Trophoblast cell (in vitro differentiated cells and primary cell): ENCODE measurements at regions not wholly inside any gene's neighbourhood (a gene's known extent, or its start where the extent isn't known, plus 50 kb on each side); places are given as distances from the start of the nearest gene placed in this dataset.
A peak's percentile ranks its signal among the peaks of the same experiment; 100 is the strongest.

Experiments used
- DNase-seq, 2 donors: peaks; one replicate each; pipeline ENCODE4 v3.0.0-alpha.2; 2016
- H2AFZ ChIP-seq: 2 replicates; pipeline ENCODE4 v1.6.1; 2013; ENCODE audit warnings: low read length, moderate library complexity, mild to moderate bottlenecking; ENCODE audit not compliant: insufficient read depth, poor library complexity
- H2AK5ac ChIP-seq: 2 replicates; pipeline ENCODE4 v1.6.1; 2013; ENCODE audit warnings: mild to moderate bottlenecking, low read length
- H2BK120ac ChIP-seq: 2 replicates; pipeline ENCODE4 v1.6.1; 2013; ENCODE audit warnings: low read length, mild to moderate bottlenecking, moderate library complexity; ENCODE audit not compliant: insufficient read depth, poor library complexity
- H2BK12ac ChIP-seq: 2 replicates; pipeline ENCODE4 v1.6.1; 2013; ENCODE audit warnings: mild to moderate bottlenecking, low read length, moderate library complexity
- H2BK5ac ChIP-seq: 2 replicates; pipeline ENCODE4 v1.6.1; 2013; ENCODE audit warnings: low read length, low read depth, moderate library complexity, mild to moderate bottlenecking; ENCODE audit not compliant: poor library complexity
- H3K14ac ChIP-seq: 2 replicates; pipeline ENCODE4 v1.6.1; 2013; ENCODE audit warnings: mild to moderate bottlenecking, low read length
- H3K18ac ChIP-seq: 2 replicates; pipeline ENCODE4 v1.6.1; 2013; ENCODE audit warnings: mild to moderate bottlenecking, low read length
- H3K23ac ChIP-seq: 2 replicates; pipeline ENCODE4 v1.6.1; 2013; ENCODE audit warnings: low read length
- H3K27ac ChIP-seq: 2 replicates; pipeline ENCODE4 v1.5.1; 2013; ENCODE audit warnings: low read depth, mild to moderate bottlenecking, inconsistent platforms, low read length, moderate library complexity
- H3K27me3 ChIP-seq: 2 replicates; pipeline ENCODE4 v1.6.1; 2013; ENCODE audit warnings: inconsistent platforms, mild to moderate bottlenecking, low read length, moderate library complexity; ENCODE audit not compliant: insufficient read depth
- H3K36me3 ChIP-seq, 2 experiments: 1 replicate in 1 of 2; 2 replicates in 1 of 2; pipeline ENCODE4 v1.6.1; 2013; ENCODE audit warnings: low read length in 2 of 2, mild to moderate bottlenecking in 2 of 2, moderate library complexity in 1 of 2; ENCODE audit not compliant: insufficient read depth in 2 of 2, control insufficient read depth in 1 of 2
- H3K4ac ChIP-seq: 2 replicates; pipeline ENCODE4 v1.6.1; 2013; ENCODE audit warnings: low read depth, mild to moderate bottlenecking, low read length, moderate library complexity
- H3K4me1 ChIP-seq, 2 experiments: 1 replicate in 1 of 2; 2 replicates in 1 of 2; pipeline ENCODE4 v1.6.1; 2013; ENCODE audit warnings: low read length in 2 of 2, mild to moderate bottlenecking in 2 of 2, moderate library complexity in 1 of 2; ENCODE audit not compliant: insufficient read depth in 2 of 2, control insufficient read depth in 1 of 2
- H3K4me2 ChIP-seq: 2 replicates; pipeline ENCODE4 v1.6.1; 2013; ENCODE audit warnings: inconsistent platforms, mild to moderate bottlenecking, low read length, moderate library complexity
- H3K4me3 ChIP-seq: 2 replicates; pipeline ENCODE4 v1.5.1; 2013; ENCODE audit warnings: mild to moderate bottlenecking, low read depth, low read length, inconsistent platforms
- H3K79me1 ChIP-seq: one replicate; pipeline ENCODE4 v1.6.1; 2013; ENCODE audit warnings: low read length
- H3K79me2 ChIP-seq: 2 replicates; pipeline ENCODE4 v1.6.1; 2013; ENCODE audit warnings: low read length, mild to moderate bottlenecking; ENCODE audit not compliant: control insufficient read depth, insufficient read depth, poor library complexity
- H3K9ac ChIP-seq: 2 replicates; pipeline ENCODE4 v1.6.1; 2013; ENCODE audit warnings: mild to moderate bottlenecking, low read length
- H3K9me3 ChIP-seq: 2 replicates; pipeline ENCODE4 v1.6.1; 2013; ENCODE audit warnings: low read depth, mild to moderate bottlenecking, control low read depth, inconsistent platforms, low read length; ENCODE audit not compliant: insufficient read depth
- H4K12ac ChIP-seq: 2 replicates; pipeline ENCODE4 v1.6.1; 2013; ENCODE audit warnings: low read depth, mild to moderate bottlenecking, low read length, moderate library complexity
- H4K8ac ChIP-seq: 2 replicates; pipeline ENCODE4 v1.6.1; 2013; ENCODE audit warnings: low read depth, mild to moderate bottlenecking, low read length, moderate library complexity
- H4K91ac ChIP-seq: one replicate; pipeline ENCODE4 v1.6.1; 2013; ENCODE audit warnings: low read depth, mild to moderate bottlenecking, low read length, moderate library complexity
- WGBS: extraction: QIAGEN DNeasy Blood & Tissue Kit; methylation state at CpG from one replicate; pipeline ENCODE4 v1.1.7; 2013; ENCODE audit warnings: missing lambda C conversion rate; ENCODE audit not compliant: insufficient read length, insufficient coverage; ENCODE audit errors: extremely low coverage; 5-methylcytosine and 5-hydroxymethylcytosine counted together

DNA sequence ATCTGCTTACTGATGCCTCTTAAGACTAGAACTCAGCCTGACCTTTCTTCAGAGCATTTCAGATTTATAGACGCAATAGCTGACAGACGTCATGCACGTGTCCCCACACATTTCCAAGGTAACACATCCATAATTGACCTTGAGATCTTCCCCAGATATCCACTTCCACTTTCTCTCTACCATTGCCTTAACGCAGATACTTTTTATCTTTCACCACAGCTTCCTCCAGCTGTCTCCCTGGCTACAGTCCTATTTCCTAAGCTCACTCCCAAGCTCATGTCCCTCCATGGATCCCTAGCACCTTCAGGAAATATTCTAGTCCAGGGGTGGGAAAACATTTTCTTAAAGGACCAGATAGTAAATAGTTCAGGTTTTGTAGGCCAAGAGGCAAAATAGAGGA is 173.0 kb upstream of the MITF start:
- no CpG with 5 or more reads among the region's 4 CpGs for WGBS
- Histone ChIP-seq H3K4me1 (no peaks in the 10 kb centered on the region), H4K12ac (no peak overlapping the region), H3K4me3 (no peak overlapping the region), H3K36me3 (no peaks in the 10 kb centered on the region), H4K91ac (no peak overlapping the region), H3K9me3 (no peaks in the 10 kb centered on the region), H3K23ac (no peak overlapping the region), H3K79me2 (no peaks in the 10 kb centered on the region), H3K18ac (no peak overlapping the region), H2BK5ac (no peak overlapping the region), H3K9ac (no peak overlapping the region), H3K14ac (no peak overlapping the region), H4K8ac (no peak overlapping the region), H2BK120ac (no peak overlapping the region), H2AFZ (no peak overlapping the region), H3K4me2 (no peak overlapping the region), H3K27ac (no peak overlapping the region), H2BK12ac (no peak overlapping the region), H3K4ac (no peak overlapping the region), H3K27me3 (no peaks in the 10 kb centered on the region), H2AK5ac (no peak overlapping the region), H3K79me1 (no peaks in the 10 kb centered on the region)
- no peak for DNase-seq

DNA sequence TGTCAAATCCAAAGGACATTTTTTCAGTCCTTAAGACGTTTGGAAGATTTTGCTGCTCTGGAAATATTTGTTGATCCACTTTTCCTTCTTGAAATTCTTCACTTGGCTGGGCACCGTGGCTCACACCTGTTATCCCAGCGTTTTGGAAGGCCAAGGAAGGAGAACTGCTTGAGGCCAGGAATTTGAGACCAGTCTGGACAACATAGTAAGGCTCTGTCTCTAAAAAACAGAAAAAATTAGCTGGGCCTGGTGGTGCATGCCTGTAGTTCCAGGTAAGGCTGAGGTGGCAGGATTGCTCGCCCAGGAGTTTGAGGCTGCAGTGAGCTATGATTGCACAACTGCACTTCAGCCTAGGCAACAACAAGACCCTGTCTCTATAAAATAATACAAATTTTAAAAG is 173.9 kb upstream of the MITF start:
- H3K27ac ChIP-seq: no peak overlapping the region
- peak in 1 of 2 donors; percentile 56 for DNase-seq
- H3K4me1 ChIP-seq: no peaks in the 10 kb centered on the region
- H3K14ac ChIP-seq: no peak overlapping the region
- no peak overlapping the region for H3K4me2 ChIP-seq
- no peak overlapping the region for H3K18ac ChIP-seq
- no peak overlapping the region for H3K9ac ChIP-seq
- no peaks in the 10 kb centered on the region for H3K27me3 ChIP-seq
- H2AK5ac ChIP-seq: no peak overlapping the region
- H2BK120ac ChIP-seq: no peak overlapping the region
- H4K91ac ChIP-seq: no peak overlapping the region
- no peak overlapping the region for H3K23ac ChIP-seq
- WGBS: no CpG with 5 or more reads among the region's 4 CpGs
- no peaks in the 10 kb centered on the region for H3K36me3 ChIP-seq
- H3K79me1 ChIP-seq: no peaks in the 10 kb centered on the region
- no peak overlapping the region for H3K4ac ChIP-seq
- no peak overlapping the region for H2BK5ac ChIP-seq
- H3K9me3 ChIP-seq: no peaks in the 10 kb centered on the region
- H2BK12ac ChIP-seq: no peak overlapping the region
- no peak overlapping the region for H3K4me3 ChIP-seq
- no peak overlapping the region for H4K12ac ChIP-seq
- H4K8ac ChIP-seq: no peak overlapping the region
- H2AFZ ChIP-seq: no peak overlapping the region
- H3K79me2 ChIP-seq: no peaks in the 10 kb centered on the region

DNA sequence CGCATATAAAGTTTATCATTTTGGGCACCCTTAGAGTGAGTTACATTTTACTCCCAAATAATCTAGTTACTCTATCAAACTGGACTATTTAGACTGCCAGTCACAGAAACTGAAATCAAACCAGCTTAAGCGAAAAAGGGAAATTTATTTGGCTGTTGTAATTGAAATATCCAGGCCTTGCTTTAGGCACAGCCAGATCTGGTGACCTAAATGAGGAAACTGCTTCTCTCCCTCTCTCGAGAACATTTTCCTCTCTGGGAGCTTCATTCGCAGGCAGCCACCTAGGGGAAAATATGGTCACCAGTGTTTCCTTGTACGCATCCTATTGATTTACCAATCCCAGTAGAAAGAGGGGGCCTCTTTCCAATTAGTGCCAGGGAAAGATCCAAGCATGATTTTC is 175.3 kb upstream of the MITF start:
- no CpG with 5 or more reads among the region's 5 CpGs for WGBS
- H2BK5ac ChIP-seq: no peak overlapping the region
- no peak overlapping the region for H4K12ac ChIP-seq
- H3K27ac ChIP-seq: no peak overlapping the region
- no peak overlapping the region for H3K4me3 ChIP-seq
- no peak overlapping the region for H2BK12ac ChIP-seq
- no peaks in the 10 kb centered on the region for H3K79me1 ChIP-seq
- no peak overlapping the region for H3K18ac ChIP-seq
- no peak overlapping the region for H2BK120ac ChIP-seq
- no peak overlapping the region for H3K14ac ChIP-seq
- H3K4me1 ChIP-seq: no peaks in the 10 kb centered on the region
- no peak overlapping the region for H3K4me2 ChIP-seq
- H3K23ac ChIP-seq: no peak overlapping the region
- H3K79me2 ChIP-seq: no peaks in the 10 kb centered on the region
- no peak overlapping the region for H3K9ac ChIP-seq
- no peak overlapping the region for H4K8ac ChIP-seq
- H3K27me3 ChIP-seq: no peaks in the 10 kb centered on the region
- no peaks in the 10 kb centered on the region for H3K9me3 ChIP-seq
- no peaks in the 10 kb centered on the region for H3K36me3 ChIP-seq
- no peak overlapping the region for H4K91ac ChIP-seq
- no peak overlapping the region for H2AFZ ChIP-seq
- DNase-seq: no peak
- H3K4ac ChIP-seq: no peak overlapping the region
- H2AK5ac ChIP-seq: no peak overlapping the region

DNA sequence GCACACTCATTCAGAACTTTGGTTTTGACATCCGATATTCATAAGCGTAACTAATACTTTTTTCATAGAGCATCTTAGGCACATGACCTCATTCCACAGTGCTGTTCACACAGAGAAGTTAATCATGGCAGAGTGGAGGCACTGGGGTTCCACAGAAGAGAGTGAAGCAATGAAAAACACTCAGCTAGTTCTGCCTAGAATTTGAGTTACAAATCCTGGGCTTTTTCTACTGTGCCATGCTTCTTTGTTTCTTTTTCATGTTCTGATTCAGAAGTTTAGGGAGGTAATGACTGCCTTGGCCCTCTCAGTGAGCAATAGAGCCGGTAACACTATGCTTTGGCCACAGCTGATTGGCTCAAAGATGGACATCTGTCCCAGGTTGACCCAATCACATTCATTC is 176.1 kb upstream of the MITF start:
- Histone ChIP-seq H3K9ac (no peak overlapping the region), H2AK5ac (no peak overlapping the region), H3K4me1 (no peaks in the 10 kb centered on the region), H3K23ac (no peak overlapping the region), H3K27me3 (no peaks in the 10 kb centered on the region), H3K79me2 (no peaks in the 10 kb centered on the region), H2BK12ac (no peak overlapping the region), H3K9me3 (no peaks in the 10 kb centered on the region), H4K91ac (no peak overlapping the region), H3K18ac (no peak overlapping the region), H3K79me1 (no peaks in the 10 kb centered on the region), H3K4me3 (no peak overlapping the region), H4K8ac (no peak overlapping the region), H4K12ac (no peak overlapping the region), H3K14ac (no peak overlapping the region), H3K36me3 (no peaks in the 10 kb centered on the region), H3K27ac (no peak overlapping the region), H2BK120ac (no peak overlapping the region), H2BK5ac (no peak overlapping the region), H3K4me2 (no peak overlapping the region), H3K4ac (no peak overlapping the region), H2AFZ (no peak overlapping the region)
- WGBS: no CpG with 5 or more reads among the region's 3 CpGs
- DNase-seq: no peak
